DND-41 (cell line): ENCODE measurements at regions not wholly inside any gene's neighbourhood (a gene's known extent, or its start where the extent isn't known, plus 50 kb on each side); places are given as distances from the start of the nearest gene placed in this dataset.

Experiments
- CTCF ChIP-seq: IDR thresholded peaks from 2 replicates; pipeline ENCODE4 v1.5.1; 2012; ENCODE audit warnings: borderline replicate concordance, low read length, moderate library complexity, mild to moderate bottlenecking; ENCODE audit not compliant: poor library complexity, severe bottlenecking; ENCODE audit errors: extremely low read depth
- EZH2 ChIP-seq: IDR thresholded peaks from 3 replicates; pipeline ENCODE4 v1.6.1; 2012; ENCODE audit warnings: borderline replicate concordance, low read depth, mild to moderate bottlenecking, moderate library complexity, low read length, inconsistent platforms; ENCODE audit not compliant: severe bottlenecking

- TF ChIP-seq EZH2 (no peak), CTCF (no peak)
Observed at GRCh38 chr15:98322581-98322980, 325.8 kb upstream of the IGF1R start.
